ENCODE measurements at regions not wholly inside any gene's neighbourhood (a gene's known extent, or its start where the extent isn't known, plus 50 kb on each side); places are given as distances from the start of the nearest gene placed in this dataset.

GRCh38 chr6:101003075-101003474 is 121.9 kb upstream of the ASCC3 start:
- no peak for TF ChIP-seq CTCF (IDR thresholded peaks at IDR 0.05)
- DNase-seq (ENCODE audit: low spot score): no peak
- ATAC-seq (ENCODE audit: low FRiP score): no peak

GRCh38 chr6:101011186-101011585 is 130.1 kb upstream of the ASCC3 start:
- ATAC-seq (ENCODE audit: low FRiP score) (no peak), DNase-seq (ENCODE audit: low spot score) (no peak)
- TF ChIP-seq CTCF (IDR thresholded peaks at IDR 0.05): no peak

- TF ChIP-seq CTCF (IDR thresholded peaks at IDR 0.05): no peak
- DNase-seq (ENCODE audit: low spot score): no peak
- no peak for ATAC-seq (ENCODE audit: low FRiP score)
Measured at GRCh38 chr6:101013612-101014195, 132.6 kb upstream of the ASCC3 start.

- no peak for TF ChIP-seq CTCF (IDR thresholded peaks at IDR 0.05)
- DNase-seq (ENCODE audit: low spot score) (no peak), ATAC-seq (ENCODE audit: low FRiP score) (no peak)
Measured at GRCh38 chr6:101015541-101015940, 134.4 kb upstream of the ASCC3 start.

GRCh38 chr6:101016163-101016562 is 135.0 kb upstream of the ASCC3 start:
- no peak for TF ChIP-seq CTCF (IDR thresholded peaks at IDR 0.05)
- ATAC-seq (ENCODE audit: low FRiP score) (no peak), DNase-seq (ENCODE audit: low spot score) (no peak)

- no peak for TF ChIP-seq CTCF (IDR thresholded peaks at IDR 0.05)
- DNase-seq (ENCODE audit: low spot score) (no peak), ATAC-seq (ENCODE audit: low FRiP score) (no peak)
Measured at GRCh38 chr6:101018157-101018556, 137.0 kb upstream of the ASCC3 start.

- DNase-seq (ENCODE audit: low spot score) (no peak), ATAC-seq (ENCODE audit: low FRiP score) (no peak)
- TF ChIP-seq CTCF (IDR thresholded peaks at IDR 0.05): no peak
Measured at GRCh38 chr6:101021504-101021903, 140.4 kb upstream of the ASCC3 start.
